HCT116 (cell line): ENCODE measurements at regions not wholly inside any gene's neighbourhood (a gene's known extent, or its start where the extent isn't known, plus 50 kb on each side); places are given as distances from the start of the nearest gene placed in this dataset.

ENCODE experiments used
- ATAC-seq: fragments of 200-7000 bp; cut with Tn5 transposase; 2 replicates; pipeline ENCODE4 v1.9.1; 2020; ENCODE audit warnings: mild to moderate bottlenecking, moderate library complexity
- BruUV-seq: library from RNA; stranded (reverse); fragments of 400-500 nt; replicated peaks from 2 replicates; lab custom pipeline; 2021; lab: Mats Ljungman, UMichigan
- CTCF ChIA-PET: fragments of 300-600 bp; sonication (Branson Sonifier 250); formaldehyde crosslinking; loops from one replicate; lab custom pipeline; 2021; ENCODE audit warnings: antibody characterized with exemption; lab: Charles Lee
- POLR2A ChIA-PET: fragments of 300-600, 350-600 bp; sonication (Branson Sonifier 250); formaldehyde crosslinking; loops from one replicate; lab custom pipeline; 2021; ENCODE audit warnings: antibody characterized with exemption; lab: Charles Lee
- RAD21 ChIA-PET, 2 experiments: fragments of 300-600 bp; sonication (Branson Sonifier 250); formaldehyde crosslinking; loops; one replicate each; lab custom pipeline; 2023; ENCODE audit warnings: low total read pairs in 2 of 2; ENCODE audit not compliant: uncharacterized antibody in 2 of 2, unreplicated experiment in 2 of 2, low non-redundant PET in 1 of 2; lab: Charles Lee
- DNase-seq: peaks from one replicate; pipeline ENCODE4 v3.0.0-alpha.2; 2010; ENCODE audit warnings: low read depth, low spot score
- H2AFZ ChIP-seq: fragments of 200-600 bp; shearing (Covaris generic), sonication (generic); 2 replicates; pipeline ENCODE4 v1.6.1; 2017; ENCODE audit warnings: low read depth, mixed run types, mixed read lengths, antibody characterized with exemption, low read length; ENCODE audit not compliant: poor library complexity, severe bottlenecking
- H3K27ac ChIP-seq: 2 replicates; pipeline ENCODE4 v1.5.1; 2012; ENCODE audit warnings: low read depth, low read length
- H3K27me3 ChIP-seq: fragments of 200-600 bp; sonication (generic); 2 replicates; pipeline ENCODE4 v1.6.1; 2016; ENCODE audit warnings: mixed run types, low read length, mixed read lengths; ENCODE audit not compliant: insufficient read depth
- H3K36me3 ChIP-seq, 2 experiments: fragments of 200-500 bp in 1 of 2; fragments of 200-600 bp in 1 of 2; sonication (Bioruptor generic) in 1 of 2; sonication (generic) in 1 of 2; 2 replicates each; pipeline versions ENCODE4 v1.5.1 to v1.6.1; 2014 to 2016; ENCODE audit warnings: low read length in 2 of 2, inconsistent platforms in 1 of 2, mixed read lengths in 1 of 2, mixed run types in 1 of 2; ENCODE audit not compliant: insufficient read depth in 2 of 2, control insufficient read depth in 1 of 2
- H3K4me1 ChIP-seq, 2 experiments: fragments of 200-600 bp in 1 of 2; sonication (generic) in 1 of 2; 2 replicates each; pipeline versions ENCODE4 v1.5.1 to v1.6.1; 2012 to 2017; ENCODE audit warnings: low read length in 2 of 2, inconsistent platforms in 1 of 2, mild to moderate bottlenecking in 1 of 2, mixed read lengths in 1 of 2, mixed run types in 1 of 2, moderate library complexity in 1 of 2; ENCODE audit not compliant: insufficient read depth in 2 of 2, control insufficient read depth in 1 of 2
- H3K4me2 ChIP-seq: fragments of 200-600 bp; sonication (generic); 2 replicates; pipeline ENCODE4 v1.6.1; 2017; ENCODE audit warnings: mixed run types, low read length, mixed read lengths
- H3K4me3 ChIP-seq, 2 experiments: fragments of 200-600 bp in 1 of 2; sonication (generic) in 1 of 2; replicated peaks in 1 of 2; 2 replicates each; pipeline ENCODE4 v1.5.1; 2011 to 2016; ENCODE audit warnings: low read length in 2 of 2, control low read depth in 1 of 2, low read depth in 1 of 2, mild to moderate bottlenecking in 1 of 2, mixed read lengths in 1 of 2, mixed run types in 1 of 2
- H3K79me2 ChIP-seq: fragments of 200-600 bp; sonication (generic); 2 replicates; pipeline ENCODE4 v1.6.1; 2017; ENCODE audit warnings: mild to moderate bottlenecking, mixed run types, low read length, moderate library complexity, mixed read lengths; ENCODE audit not compliant: insufficient read depth
- H3K9ac ChIP-seq: fragments of 200-600 bp; sonication (generic); 2 replicates; pipeline ENCODE4 v1.6.1; 2016; ENCODE audit warnings: low read length, mixed read lengths
- H3K9me2 ChIP-seq: fragments of 200-600 bp; sonication (generic), shearing (Covaris generic); 2 replicates; pipeline ENCODE4 v1.6.1; 2017; ENCODE audit warnings: mixed run types, mild to moderate bottlenecking, moderate library complexity; ENCODE audit not compliant: insufficient read depth
- H3K9me3 ChIP-seq, 2 experiments: fragments of 200-500 bp in 1 of 2; fragments of 200-600 bp in 1 of 2; sonication (Bioruptor generic) in 1 of 2; sonication (generic) in 1 of 2; 2 replicates each; pipeline ENCODE4 v1.6.1; 2014 to 2017; ENCODE audit warnings: low read length in 2 of 2, mixed read lengths in 2 of 2, inconsistent platforms in 1 of 2, low read depth in 1 of 2, mild to moderate bottlenecking in 1 of 2, mixed run types in 1 of 2, moderate library complexity in 1 of 2; ENCODE audit not compliant: control insufficient read depth in 1 of 2, insufficient read depth in 1 of 2
- H4K20me1 ChIP-seq: fragments of 200-600 bp; sonication (generic), shearing (Covaris generic); 2 replicates; pipeline ENCODE4 v1.6.1; 2017; ENCODE audit warnings: mixed run types, mild to moderate bottlenecking, moderate library complexity; ENCODE audit not compliant: insufficient read depth
- CEBPB ChIP-seq: IDR thresholded peaks from 2 replicates; pipeline ENCODE4 v1.6.1; 2012; ENCODE audit warnings: low read depth
- CTCF ChIP-seq, 3 experiments: fragments of 200-600 bp in 1 of 3; sonication (generic) in 1 of 3; IDR thresholded peaks in 2 of 3; conservative IDR thresholded peaks in 1 of 3; 2 replicates each; pipeline ENCODE4 v1.5.1; 2012 to 2017; ENCODE audit warnings: low read depth in 2 of 3, low read length in 2 of 3, antibody characterized with exemption in 1 of 3, borderline replicate concordance in 1 of 3, control low read depth in 1 of 3, mild to moderate bottlenecking in 1 of 3, mixed read lengths in 1 of 3, mixed run types in 1 of 3, moderate library complexity in 1 of 3; ENCODE audit not compliant: insufficient read depth in 1 of 3
- FOSL1 ChIP-seq: IDR thresholded peaks from 2 replicates; pipeline ENCODE4 v1.6.1; 2012; ENCODE audit warnings: low read depth
- RAD21 ChIP-seq: IDR thresholded peaks from 2 replicates; pipeline ENCODE4 v1.6.1; 2012; ENCODE audit warnings: low read depth, mild to moderate bottlenecking
- REST ChIP-seq: IDR thresholded peaks from 2 replicates; pipeline ENCODE4 v1.6.1; 2012; ENCODE audit warnings: low read depth
- ZBTB33 ChIP-seq: IDR thresholded peaks from 2 replicates; pipeline ENCODE4 v1.6.1; 2011; ENCODE audit warnings: mild to moderate bottlenecking, low read length, moderate library complexity; ENCODE audit not compliant: insufficient replicate concordance; ENCODE audit errors: extremely low read depth
- intact Hi-C: fragments of 100-400 bp; cut with micrococcal nuclease; formaldehyde crosslinking; loops from 2 replicates; pipeline ENCODE4 v1.10.0; 2022

GRCh38 chr3:137062250-137062649 lies 104.5 kb downstream of the IL20RB start (continued):
- TF ChIP-seq CTCF (IDR thresholded peaks at IDR 0.05 in 2 of 3, conservative IDR thresholded peaks at IDR 0.05 in 1 of 3; ENCODE audit: borderline replicate concordance in 1 of 3, insufficient read depth in 1 of 3, low read depth in 2 of 3, low read length in 2 of 3), result no peak
- TF ChIP-seq, all 23 proteins: peak for 0

GRCh38 chr3:137065381-137065780 lies 107.6 kb downstream of the IL20RB start:
- Histone ChIP-seq H3K9ac (no peak overlapping the region), H3K36me3 (no peaks in the 10 kb centered on the region), H3K27me3 (peaks cover 30% of the 10 kb centered on the region), H3K9me3 (no peaks in the 10 kb centered on the region), H4K20me1 (no peaks in the 10 kb centered on the region), H3K4me3 (no peak overlapping the region), H2AFZ (no peak overlapping the region), H3K79me2 (no peaks in the 10 kb centered on the region), H3K9me2 (no peaks in the 10 kb centered on the region), H3K4me2 (no peak overlapping the region), H3K4me1 (no peaks in the 10 kb centered on the region), H3K27ac (no peak overlapping the region)
- DNase-seq (no peak), ATAC-seq (no peak)
- ChIA-PET RAD21 (no interaction called here), POLR2A (no interaction called here), CTCF (no interaction called here)
- intact Hi-C loops, result no loop called here
- BruUV-seq, result no TSS peak
- no peak for TF ChIP-seq REST
- TF ChIP-seq ZBTB33, result no peak
- TF ChIP-seq RAD21, result no peak
- TF ChIP-seq CEBPB, result no peak
- no peak for TF ChIP-seq FOSL1
